LNCaP clone FGC (cell line): ENCODE measurements at regions not wholly inside any gene's neighbourhood (a gene's known extent, or its start where the extent isn't known, plus 50 kb on each side); places are given as distances from the start of the nearest gene placed in this dataset.

ENCODE experiments used
- DNase-seq: peaks from one replicate; pipeline ENCODE4 v3.0.0-alpha.2; 2011; ENCODE audit warnings: low read depth
- H3K4me3 ChIP-seq: 2 replicates; pipeline ENCODE4 v1.5.1; 2011; ENCODE audit warnings: mild to moderate bottlenecking, low read depth, low read length, control low read depth
- CTCF ChIP-seq: IDR thresholded peaks from 2 replicates; pipeline ENCODE4 v1.5.1; 2012; ENCODE audit warnings: mild to moderate bottlenecking; ENCODE audit not compliant: control insufficient read depth, insufficient read depth; ENCODE audit errors: extremely low read depth

DNA sequence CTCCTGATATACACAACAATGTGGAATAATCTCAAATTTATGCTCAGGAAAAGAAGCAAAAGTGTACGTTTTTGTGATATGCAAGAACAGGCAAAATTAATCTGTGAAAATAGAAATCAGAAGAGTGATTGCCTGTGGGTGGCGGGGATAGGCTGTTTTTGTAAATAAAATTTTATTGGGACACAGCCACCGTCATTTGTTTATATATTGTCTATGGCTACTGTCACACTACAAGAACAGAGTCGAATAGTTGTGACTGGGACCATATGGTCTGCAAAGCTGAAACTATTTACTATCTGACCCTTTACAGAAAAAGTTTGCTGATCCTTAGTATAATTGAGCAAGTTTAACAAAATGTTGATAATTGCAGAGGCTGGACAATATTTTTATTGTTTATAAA is 269.5 kb upstream of the HTR2A start:
- TF ChIP-seq CTCF, result no peak
- no peak overlapping the region for H3K4me3 ChIP-seq
- no peak for DNase-seq

DNA sequence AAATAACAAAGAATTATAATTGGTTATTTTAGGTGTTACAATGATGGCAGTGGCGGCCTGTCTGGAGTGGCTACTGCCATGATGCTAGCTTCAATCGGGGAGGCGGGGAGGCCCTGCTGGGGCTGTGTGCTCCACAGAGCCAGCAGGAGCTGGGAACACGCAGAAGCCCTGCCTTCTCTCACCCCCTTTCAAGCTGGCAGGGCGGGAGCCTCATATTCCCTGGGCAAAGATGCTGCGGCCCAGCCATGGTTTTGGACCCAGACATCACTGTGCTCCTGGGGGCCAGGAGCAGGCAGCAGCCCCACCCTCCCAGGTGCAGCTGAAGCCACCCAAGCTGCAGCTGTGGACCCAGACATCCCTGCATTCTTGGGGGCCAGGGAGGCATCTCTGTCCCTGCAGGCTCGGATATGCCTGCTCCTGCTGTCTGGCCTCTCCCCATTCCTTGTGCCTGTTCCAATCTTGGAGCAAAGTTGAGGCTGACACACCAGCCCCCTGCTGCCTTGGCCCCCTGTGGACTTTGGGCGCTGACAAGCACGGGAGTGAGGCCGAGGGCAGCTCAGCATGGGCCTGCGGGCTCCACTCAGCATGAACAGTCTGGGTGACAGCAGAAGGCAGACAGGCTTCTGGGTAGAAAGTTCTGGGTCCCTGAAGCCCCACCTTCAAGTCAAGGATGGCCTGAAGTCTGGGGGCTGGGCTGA is 263.1 kb upstream of the HTR2A start:
- TF ChIP-seq CTCF, result no peak
- no peak overlapping the region for H3K4me3 ChIP-seq
- no peak for DNase-seq

GRCh38 chr13:47158593-47158992 is 261.7 kb upstream of the HTR2A start:
- no peak for DNase-seq
- H3K4me3 ChIP-seq, result no peak overlapping the region
- no peak for TF ChIP-seq CTCF

DNA sequence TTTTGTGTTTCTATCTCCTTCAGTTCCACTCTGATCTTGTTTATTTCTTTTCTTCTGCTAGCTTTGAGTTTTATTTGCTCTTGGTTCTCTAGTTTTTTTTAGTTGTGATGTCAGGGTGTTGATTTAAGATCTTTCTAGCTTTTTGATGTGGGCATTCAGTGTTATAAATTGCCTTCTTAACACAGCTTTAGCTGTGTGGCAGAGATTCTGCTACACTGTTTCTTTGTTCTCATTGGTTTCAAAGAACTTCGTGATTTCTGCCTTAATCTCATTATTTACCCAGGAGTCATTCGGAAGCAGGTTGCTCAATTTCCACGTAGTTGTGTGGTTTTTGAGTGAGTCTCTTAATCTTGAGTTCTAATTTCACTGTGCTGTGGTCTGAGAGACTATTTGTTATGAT is 251.7 kb upstream of the HTR2A start:
- no peak for TF ChIP-seq CTCF
- DNase-seq, result no peak
- H3K4me3 ChIP-seq, result no peak overlapping the region

DNA sequence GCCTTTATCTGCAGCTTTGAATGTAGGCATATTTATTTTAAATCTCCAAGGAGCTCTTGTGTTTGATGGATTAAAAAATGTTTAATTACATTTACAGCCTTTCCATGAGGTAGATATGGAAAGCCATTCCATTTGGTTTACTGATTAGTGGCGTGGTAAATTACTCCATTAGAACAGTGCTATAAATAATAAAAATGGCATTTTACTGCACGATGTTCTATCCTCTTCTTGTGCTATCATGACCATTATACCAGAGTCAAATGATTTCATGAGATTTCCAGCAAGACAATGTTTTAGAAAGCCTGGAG is 250.9 kb upstream of the HTR2A start:
- no peak overlapping the region for H3K4me3 ChIP-seq
- DNase-seq, result no peak
- TF ChIP-seq CTCF, result no peak

DNA sequence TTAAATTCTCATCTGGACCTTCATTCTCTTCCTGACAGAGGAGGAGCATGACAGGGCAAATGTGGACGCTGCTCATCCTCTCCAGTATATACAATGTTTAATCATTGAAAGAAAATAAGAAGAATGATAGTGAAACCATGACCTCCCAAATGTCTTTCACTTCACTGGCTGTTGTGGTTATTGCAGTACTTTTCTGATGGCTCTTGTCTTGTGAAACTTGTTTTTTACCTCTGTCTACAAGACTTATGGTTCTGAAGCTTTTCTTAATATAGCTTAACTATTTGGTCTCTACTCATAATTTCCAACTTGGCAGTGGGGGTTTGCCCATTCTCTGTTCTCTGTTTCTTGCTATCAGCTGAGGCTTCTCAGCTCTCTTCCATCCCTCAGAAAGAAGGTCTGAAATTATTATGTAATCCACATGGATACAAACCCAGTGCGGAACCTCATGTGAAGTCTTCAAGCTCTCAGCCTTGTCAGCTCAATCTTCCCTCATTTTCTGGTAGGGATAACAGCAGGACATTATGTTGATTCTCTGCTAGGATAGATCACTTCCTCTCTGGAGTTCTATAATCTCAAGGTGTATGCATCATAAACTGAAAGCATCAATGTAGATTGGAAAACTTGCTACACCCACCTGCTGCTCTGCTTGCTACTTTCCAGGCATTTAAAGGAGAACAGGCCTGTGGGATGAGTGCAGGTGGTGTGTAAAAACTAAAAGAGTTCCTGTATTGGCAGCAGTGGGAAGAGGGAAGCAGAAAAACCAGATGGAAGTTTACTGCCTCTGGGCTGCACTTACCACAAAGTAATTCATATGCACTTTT is 250.3 kb upstream of the HTR2A start:
- DNase-seq, result no peak
- TF ChIP-seq CTCF, result no peak

More for the DNA sequence above, 250.3 kb upstream of the HTR2A start:
- no peak overlapping the region for H3K4me3 ChIP-seq
